ENCODE measurements at regions not wholly inside any gene's neighbourhood (a gene's known extent, or its start where the extent isn't known, plus 50 kb on each side); places are given as distances from the start of the nearest gene placed in this dataset.

- no peak for TF ChIP-seq CTCF (optimal IDR thresholded peaks at IDR 0.05 in 1 of 3, IDR thresholded peaks at IDR 0.05 in 1 of 3, conservative IDR thresholded peaks at IDR 0.05 in 1 of 3; ENCODE audit: extremely low read depth in 1 of 3, insufficient read depth in 2 of 3, low read length in 3 of 3)
- no peak for TF ChIP-seq EZH2 (IDR thresholded peaks at IDR 0.05; ENCODE audit: low read length)
These were observed 685.9 kb downstream of the MATN1 start for GRCh38 chr1:30037251-30038118.

Data from keratinocyte (primary cell).